Ectodermal cell (in vitro differentiated cells): ENCODE measurements at regions not wholly inside any gene's neighbourhood (a gene's known extent, or its start where the extent isn't known, plus 50 kb on each side); places are given as distances from the start of the nearest gene placed in this dataset.

Experiments
- H3K27ac ChIP-seq: 2 replicates; pipeline ENCODE4 v1.7.0; 2013; ENCODE audit warnings: mild to moderate bottlenecking, low read depth, low read length; ENCODE audit not compliant: insufficient read depth, poor library complexity, severe bottlenecking
- H3K27me3 ChIP-seq: 2 replicates; pipeline ENCODE4 v1.7.0; 2013; ENCODE audit warnings: mild to moderate bottlenecking, low read length; ENCODE audit not compliant: insufficient read depth, control insufficient read depth, poor library complexity, severe bottlenecking
- H3K36me3 ChIP-seq: one replicate; pipeline ENCODE4 v1.7.0; 2013; ENCODE audit warnings: low read length; ENCODE audit not compliant: control insufficient read depth, insufficient read depth
- H3K4me1 ChIP-seq: one replicate; pipeline ENCODE4 v1.7.0; 2013; ENCODE audit warnings: low read length; ENCODE audit not compliant: control insufficient read depth, insufficient read depth
- H3K4me3 ChIP-seq: 2 replicates; pipeline ENCODE4 v1.7.0; 2013; ENCODE audit warnings: low read depth, low read length, control low read depth; ENCODE audit not compliant: insufficient read depth
- H3K9me3 ChIP-seq: 2 replicates; pipeline ENCODE4 v1.7.0; 2013; ENCODE audit warnings: mild to moderate bottlenecking, low read length, moderate library complexity; ENCODE audit not compliant: control insufficient read depth
- WGBS, 2 experiments: methylation state at CpG; one replicate each; pipeline ENCODE4 v1.1.7; 2013; ENCODE audit warnings: missing lambda C conversion rate in 2 of 2; 5-methylcytosine and 5-hydroxymethylcytosine counted together

GRCh38 chr3:157921811-157922210 lies 184.4 kb downstream of the SHOX2 start:
- H3K27ac ChIP-seq = no peak overlapping the region
- no peaks in the 10 kb centered on the region for H3K27me3 ChIP-seq
- H3K36me3 ChIP-seq = no peaks in the 10 kb centered on the region
- no peaks in the 10 kb centered on the region for H3K9me3 ChIP-seq
- no peaks in the 10 kb centered on the region for H3K4me1 ChIP-seq
- WGBS, 2 experiments = 90 to 94% methylated on average over 3 of the region's 3 CpGs
- no peak overlapping the region for H3K4me3 ChIP-seq

- WGBS, 2 experiments = 93% methylated on average over 19 of the region's 19 CpGs
- H3K9me3 ChIP-seq = no peaks in the 10 kb centered on the region
- no peak overlapping the region for H3K27ac ChIP-seq
- no peaks in the 10 kb centered on the region for H3K4me1 ChIP-seq
- H3K36me3 ChIP-seq = no peaks in the 10 kb centered on the region
- H3K27me3 ChIP-seq = no peaks in the 10 kb centered on the region
- no peak overlapping the region for H3K4me3 ChIP-seq
These were observed 185.2 kb downstream of the SHOX2 start for GRCh38 chr3:157920822-157921700.

- no peaks in the 10 kb centered on the region for H3K36me3 ChIP-seq
- H3K27ac ChIP-seq = no peak overlapping the region
- no peaks in the 10 kb centered on the region for H3K9me3 ChIP-seq
- WGBS, 2 experiments = 100% methylated on average over 1 of the region's 2 CpGs; no CpG with 5 or more reads in 1 of the 2 experiments
- no peaks in the 10 kb centered on the region for H3K4me1 ChIP-seq
- H3K4me3 ChIP-seq = no peak overlapping the region
- H3K27me3 ChIP-seq = no peaks in the 10 kb centered on the region
These were observed 186.8 kb downstream of the SHOX2 start for GRCh38 chr3:157919319-157919887.

GRCh38 chr3:157918402-157918801 lies 187.8 kb downstream of the SHOX2 start:
- WGBS, 2 experiments = 65 to 83% methylated on average over 1 to 3 of the region's 3 CpGs
- no peaks in the 10 kb centered on the region for H3K36me3 ChIP-seq

GRCh38 chr3:157916672-157917071 lies 189.5 kb downstream of the SHOX2 start:
- H3K27ac ChIP-seq = no peak overlapping the region
- H3K4me1 ChIP-seq = no peaks in the 10 kb centered on the region
- no peak overlapping the region for H3K4me3 ChIP-seq
- H3K27me3 ChIP-seq = no peaks in the 10 kb centered on the region
- no peaks in the 10 kb centered on the region for H3K9me3 ChIP-seq
- 77 to 89% methylated on average over 2 to 3 of the region's 3 CpGs for WGBS, 2 experiments
- no peaks in the 10 kb centered on the region for H3K36me3 ChIP-seq

More at GRCh38 chr3:157918402-157918801, 187.8 kb downstream of the SHOX2 start:
- no peak overlapping the region for H3K27ac ChIP-seq
- no peaks in the 10 kb centered on the region for H3K4me1 ChIP-seq
- H3K27me3 ChIP-seq = no peaks in the 10 kb centered on the region
- no peaks in the 10 kb centered on the region for H3K9me3 ChIP-seq
- no peak overlapping the region for H3K4me3 ChIP-seq

- H3K36me3 ChIP-seq = no peaks in the 10 kb centered on the region
- H3K4me1 ChIP-seq = no peaks in the 10 kb centered on the region
- H3K4me3 ChIP-seq = no peak overlapping the region
- H3K27ac ChIP-seq = no peak overlapping the region
- H3K9me3 ChIP-seq = no peaks in the 10 kb centered on the region
- H3K27me3 ChIP-seq = no peaks in the 10 kb centered on the region
These were observed 191.3 kb downstream of the SHOX2 start for GRCh38 chr3:157914882-157915281.

- no peaks in the 10 kb centered on the region for H3K27me3 ChIP-seq
- no peaks in the 10 kb centered on the region for H3K4me1 ChIP-seq
- H3K9me3 ChIP-seq = no peaks in the 10 kb centered on the region
- 70% methylated on average over 1 of the region's 1 CpG; no CpG with 5 or more reads in 1 of the 2 experiments for WGBS, 2 experiments
- H3K36me3 ChIP-seq = no peaks in the 10 kb centered on the region
- no peak overlapping the region for H3K27ac ChIP-seq
- H3K4me3 ChIP-seq = no peak overlapping the region
These were observed 192.5 kb downstream of the SHOX2 start for GRCh38 chr3:157913741-157914150.

- no peak overlapping the region for H3K27ac ChIP-seq
- no peaks in the 10 kb centered on the region for H3K27me3 ChIP-seq
- 92 to 95% methylated on average over 5 of the region's 5 CpGs for WGBS, 2 experiments
- H3K36me3 ChIP-seq = no peaks in the 10 kb centered on the region
- H3K9me3 ChIP-seq = no peaks in the 10 kb centered on the region
- H3K4me3 ChIP-seq = no peak overlapping the region
- no peaks in the 10 kb centered on the region for H3K4me1 ChIP-seq
These were observed 193.4 kb downstream of the SHOX2 start for GRCh38 chr3:157912514-157913451.

- Histone ChIP-seq H3K36me3 (no peaks in the 10 kb centered on the region), H3K4me3 (no peak overlapping the region), H3K4me1 (no peaks in the 10 kb centered on the region), H3K27me3 (no peaks in the 10 kb centered on the region), H3K9me3 (no peaks in the 10 kb centered on the region), H3K27ac (no peak overlapping the region)
These were observed 199.6 kb downstream of the SHOX2 start for GRCh38 chr3:157906627-157907026.

- Histone ChIP-seq H3K9me3 (no peaks in the 10 kb centered on the region), H3K27me3 (no peaks in the 10 kb centered on the region), H3K4me1 (no peaks in the 10 kb centered on the region), H3K36me3 (no peaks in the 10 kb centered on the region), H3K27ac (no peak overlapping the region), H3K4me3 (no peak overlapping the region)
- 100% methylated on average over 1 of the region's 1 CpG for WGBS, 2 experiments
These were observed 200.3 kb downstream of the SHOX2 start for GRCh38 chr3:157905885-157906284.
